ENCODE measurements at regions not wholly inside any gene's neighbourhood (a gene's known extent, or its start where the extent isn't known, plus 50 kb on each side); places are given as distances from the start of the nearest gene placed in this dataset.

DNA sequence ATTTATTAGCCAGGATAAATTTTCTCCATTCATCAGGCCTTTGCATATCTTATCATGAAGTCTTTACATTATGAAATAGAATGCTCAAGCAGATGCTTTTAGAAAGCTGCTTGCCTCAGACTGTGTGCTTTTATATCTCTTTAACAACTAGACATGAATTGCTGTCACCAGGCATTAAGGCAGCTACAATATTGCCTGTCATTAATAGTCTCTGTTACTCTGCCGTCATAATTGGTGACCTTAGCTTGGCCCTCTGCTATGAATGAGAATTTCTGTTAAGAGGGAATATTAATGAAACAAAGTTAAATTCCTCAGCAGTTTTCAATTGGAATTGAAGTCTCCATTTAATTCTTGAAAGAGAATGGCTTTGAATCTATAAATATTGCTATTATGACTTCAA, 266.8 kb upstream of the MIS18BP1 start:
- Histone ChIP-seq H3K27ac (ENCODE audit: control insufficient read depth, insufficient read depth, low read length) (no peak overlapping the region), H3K9me1 (ENCODE audit: control insufficient read depth, extremely low read depth, insufficient read depth, low read length) (no peaks in the 10 kb centered on the region)
- FAIRE-seq = no peak

DNA sequence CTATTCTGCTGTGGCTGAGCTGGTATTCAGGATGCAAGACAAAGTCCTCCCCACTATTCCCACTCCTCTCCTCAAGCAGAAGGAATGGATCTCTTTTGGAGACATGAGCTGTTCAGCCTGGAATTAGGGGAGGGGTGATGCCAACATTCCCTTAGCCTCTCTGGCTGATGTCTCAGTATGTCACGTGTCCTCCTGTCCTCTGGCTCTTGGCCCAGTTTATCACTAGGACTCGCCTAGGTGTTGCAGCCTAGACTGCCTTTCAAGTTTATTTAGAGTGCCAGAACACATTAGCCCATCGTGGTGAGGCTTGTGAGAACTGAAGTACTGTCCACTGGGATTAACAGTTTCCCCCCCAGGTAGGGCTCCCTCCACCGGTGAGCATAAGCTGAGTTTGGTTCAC, 239.9 kb upstream of the MIS18BP1 start:
- dilution Hi-C loops (cut with MboI; ENCODE audit: extremely low pct_ligation_motif_present, low sequenced_read_pairs) = no loop called here
- no peak overlapping the region for H3K4me2 ChIP-seq (ENCODE audit: control insufficient read depth, extremely low read depth, insufficient read depth, low read depth, low read length)
- no peak overlapping the region for H3K27ac ChIP-seq (ENCODE audit: control insufficient read depth, insufficient read depth, low read length)
- H3K36me3 ChIP-seq (ENCODE audit: control insufficient read depth in 2 of 2, extremely low read depth in 1 of 2, insufficient read depth in 2 of 2, low read length in 2 of 2) = no peaks in the 10 kb centered on the region
- H3K9me3 ChIP-seq (ENCODE audit: control insufficient read depth, low read depth, low read length) = no peaks in the 10 kb centered on the region
- H3K79me2 ChIP-seq (ENCODE audit: control insufficient read depth, insufficient read depth, low read length) = no peaks in the 10 kb centered on the region
- H3K9ac ChIP-seq (ENCODE audit: control insufficient read depth, extremely low read depth, insufficient read depth, low read length) = no peak overlapping the region
- no peaks in the 10 kb centered on the region for H3K9me1 ChIP-seq (ENCODE audit: control insufficient read depth, extremely low read depth, insufficient read depth, low read length)
- H3K4me3 ChIP-seq (ENCODE audit: control insufficient read depth in 2 of 3, extremely low read depth in 1 of 3, insufficient read depth in 2 of 3, low read depth in 1 of 3, low read length in 3 of 3) = no peak overlapping the region
- no peak overlapping the region for H2AFZ ChIP-seq (ENCODE audit: control insufficient read depth, low read length)
- no peak for TF ChIP-seq EZH2 (IDR thresholded peaks at IDR 0.05; ENCODE audit: low read length)
- TF ChIP-seq, protein P1, sequence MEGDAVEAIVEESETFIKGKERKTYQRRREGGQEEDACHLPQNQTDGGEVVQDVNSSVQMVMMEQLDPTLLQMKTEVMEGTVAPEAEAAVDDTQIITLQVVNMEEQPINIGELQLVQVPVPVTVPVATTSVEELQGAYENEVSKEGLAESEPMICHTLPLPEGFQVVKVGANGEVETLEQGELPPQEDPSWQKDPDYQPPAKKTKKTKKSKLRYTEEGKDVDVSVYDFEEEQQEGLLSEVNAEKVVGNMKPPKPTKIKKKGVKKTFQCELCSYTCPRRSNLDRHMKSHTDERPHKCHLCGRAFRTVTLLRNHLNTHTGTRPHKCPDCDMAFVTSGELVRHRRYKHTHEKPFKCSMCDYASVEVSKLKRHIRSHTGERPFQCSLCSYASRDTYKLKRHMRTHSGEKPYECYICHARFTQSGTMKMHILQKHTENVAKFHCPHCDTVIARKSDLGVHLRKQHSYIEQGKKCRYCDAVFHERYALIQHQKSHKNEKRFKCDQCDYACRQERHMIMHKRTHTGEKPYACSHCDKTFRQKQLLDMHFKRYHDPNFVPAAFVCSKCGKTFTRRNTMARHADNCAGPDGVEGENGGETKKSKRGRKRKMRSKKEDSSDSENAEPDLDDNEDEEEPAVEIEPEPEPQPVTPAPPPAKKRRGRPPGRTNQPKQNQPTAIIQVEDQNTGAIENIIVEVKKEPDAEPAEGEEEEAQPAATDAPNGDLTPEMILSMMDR (optimal IDR thresholded peaks at IDR 0.05 in 1 of 3, IDR thresholded peaks at IDR 0.05 in 1 of 3, conservative IDR thresholded peaks at IDR 0.05 in 1 of 3; ENCODE audit: extremely low read depth in 1 of 3, insufficient read depth in 2 of 3, low read length in 3 of 3) = no peak
- no peaks in the 10 kb centered on the region for H3K27me3 ChIP-seq (ENCODE audit: control insufficient read depth, extremely low read depth, insufficient read depth, low read length)
- no peaks in the 10 kb centered on the region for H4K20me1 ChIP-seq (ENCODE audit: control insufficient read depth, extremely low read depth, insufficient read depth, low read length)
- FAIRE-seq (no peak), DNase-seq (ENCODE audit: low read depth, low spot score) (no peak)
- no peaks in the 10 kb centered on the region for H3K4me1 ChIP-seq (ENCODE audit: control insufficient read depth, extremely low read depth, insufficient read depth, low read length)

More for the DNA sequence above, 266.8 kb upstream of the MIS18BP1 start:
- dilution Hi-C loops (cut with MboI; ENCODE audit: extremely low pct_ligation_motif_present, low sequenced_read_pairs) = no loop called here
- no peak for DNase-seq (ENCODE audit: low read depth, low spot score)
- Histone ChIP-seq H2AFZ (ENCODE audit: control insufficient read depth, low read length) (no peak overlapping the region), H3K4me2 (ENCODE audit: control insufficient read depth, extremely low read depth, insufficient read depth, low read depth, low read length) (no peak overlapping the region), H3K4me1 (ENCODE audit: control insufficient read depth, extremely low read depth, insufficient read depth, low read length) (no peaks in the 10 kb centered on the region), H3K79me2 (ENCODE audit: control insufficient read depth, insufficient read depth, low read length) (no peaks in the 10 kb centered on the region), H3K36me3 (ENCODE audit: control insufficient read depth in 2 of 2, extremely low read depth in 1 of 2, insufficient read depth in 2 of 2, low read length in 2 of 2) (no peaks in the 10 kb centered on the region), H3K4me3 (ENCODE audit: control insufficient read depth in 2 of 3, extremely low read depth in 1 of 3, insufficient read depth in 2 of 3, low read depth in 1 of 3, low read length in 3 of 3) (no peak overlapping the region), H3K9ac (ENCODE audit: control insufficient read depth, extremely low read depth, insufficient read depth, low read length) (no peak overlapping the region), H3K27me3 (ENCODE audit: control insufficient read depth, extremely low read depth, insufficient read depth, low read length) (no peaks in the 10 kb centered on the region), H4K20me1 (ENCODE audit: control insufficient read depth, extremely low read depth, insufficient read depth, low read length) (no peaks in the 10 kb centered on the region), H3K9me3 (ENCODE audit: control insufficient read depth, low read depth, low read length) (no peaks in the 10 kb centered on the region)
- TF ChIP-seq, protein P1 (optimal IDR thresholded peaks at IDR 0.05 in 1 of 3, IDR thresholded peaks at IDR 0.05 in 1 of 3, conservative IDR thresholded peaks at IDR 0.05 in 1 of 3; ENCODE audit: extremely low read depth in 1 of 3, insufficient read depth in 2 of 3, low read length in 3 of 3) = no peak
- no peak for TF ChIP-seq EZH2 (IDR thresholded peaks at IDR 0.05; ENCODE audit: low read length)
